ENCODE measurements at regions not wholly inside any gene's neighbourhood (a gene's known extent, or its start where the extent isn't known, plus 50 kb on each side); places are given as distances from the start of the nearest gene placed in this dataset. TPM values are rescaled to one million over a fixed set of nuclear protein-coding genes. Genes with fewer than 3 reads are reported as not detected.

Small RNA genes in the stretch of these regions (microRNA-seq; reads per million reads assigned to microRNA genes)
- not detected for gene MIR6082
